ENCODE measurements at regions not wholly inside any gene's neighbourhood (a gene's known extent, or its start where the extent isn't known, plus 50 kb on each side); places are given as distances from the start of the nearest gene placed in this dataset.
A peak's percentile ranks its signal among the peaks of the same experiment; 100 is the strongest.

DNA sequence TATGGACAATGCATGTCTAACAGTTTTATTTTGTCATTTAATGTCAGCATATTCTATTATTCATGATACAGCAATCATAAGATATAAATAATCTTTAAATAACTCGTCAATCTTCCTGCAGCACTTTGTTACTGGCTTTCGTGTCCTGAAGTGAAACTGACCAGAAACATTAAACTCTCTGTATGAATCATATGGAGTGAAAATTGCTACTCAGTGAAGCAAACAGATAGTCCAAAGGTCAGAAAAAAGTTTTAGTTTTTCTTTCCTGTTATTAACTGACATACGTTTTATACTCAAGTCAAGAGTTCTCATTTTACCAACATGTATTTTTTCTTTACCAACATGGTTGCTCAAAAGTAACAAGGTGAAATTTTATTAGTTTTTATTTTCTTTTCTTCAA lies 106.8 kb upstream of the GALNT5 start (continued):
- TF ChIP-seq, protein P1, sequence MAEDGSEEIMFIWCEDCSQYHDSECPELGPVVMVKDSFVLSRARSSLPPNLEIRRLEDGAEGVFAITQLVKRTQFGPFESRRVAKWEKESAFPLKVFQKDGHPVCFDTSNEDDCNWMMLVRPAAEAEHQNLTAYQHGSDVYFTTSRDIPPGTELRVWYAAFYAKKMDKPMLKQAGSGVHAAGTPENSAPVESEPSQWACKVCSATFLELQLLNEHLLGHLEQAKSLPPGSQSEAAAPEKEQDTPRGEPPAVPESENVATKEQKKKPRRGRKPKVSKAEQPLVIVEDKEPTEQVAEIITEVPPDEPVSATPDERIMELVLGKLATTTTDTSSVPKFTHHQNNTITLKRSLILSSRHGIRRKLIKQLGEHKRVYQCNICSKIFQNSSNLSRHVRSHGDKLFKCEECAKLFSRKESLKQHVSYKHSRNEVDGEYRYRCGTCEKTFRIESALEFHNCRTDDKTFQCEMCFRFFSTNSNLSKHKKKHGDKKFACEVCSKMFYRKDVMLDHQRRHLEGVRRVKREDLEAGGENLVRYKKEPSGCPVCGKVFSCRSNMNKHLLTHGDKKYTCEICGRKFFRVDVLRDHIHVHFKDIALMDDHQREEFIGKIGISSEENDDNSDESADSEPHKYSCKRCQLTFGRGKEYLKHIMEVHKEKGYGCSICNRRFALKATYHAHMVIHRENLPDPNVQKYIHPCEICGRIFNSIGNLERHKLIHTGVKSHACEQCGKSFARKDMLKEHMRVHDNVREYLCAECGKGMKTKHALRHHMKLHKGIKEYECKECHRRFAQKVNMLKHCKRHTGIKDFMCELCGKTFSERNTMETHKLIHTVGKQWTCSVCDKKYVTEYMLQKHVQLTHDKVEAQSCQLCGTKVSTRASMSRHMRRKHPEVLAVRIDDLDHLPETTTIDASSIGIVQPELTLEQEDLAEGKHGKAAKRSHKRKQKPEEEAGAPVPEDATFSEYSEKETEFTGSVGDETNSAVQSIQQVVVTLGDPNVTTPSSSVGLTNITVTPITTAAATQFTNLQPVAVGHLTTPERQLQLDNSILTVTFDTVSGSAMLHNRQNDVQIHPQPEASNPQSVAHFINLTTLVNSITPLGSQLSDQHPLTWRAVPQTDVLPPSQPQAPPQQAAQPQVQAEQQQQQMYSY (CRISPR knock-in tag; IDR thresholded peaks at IDR 0.05): no peak
- TF ChIP-seq MXI1 (IDR thresholded peaks at IDR 0.05; ENCODE audit: low read depth, low read length) (no peak), HCFC1 (IDR thresholded peaks at IDR 0.05; ENCODE audit: low read length) (no peak), SMAD5 (IDR thresholded peaks at IDR 0.05; ENCODE audit: low read depth) (no peak), IKZF2 (IDR thresholded peaks at IDR 0.05) (peak; percentile 91 to 93; a peak in 3 of 4 replicates), MTA2 (IDR thresholded peaks at IDR 0.05; ENCODE audit: low read depth) (peak; percentile 94), TCF3 (IDR thresholded peaks at IDR 0.05; ENCODE audit: borderline replicate concordance, insufficient read depth, low read depth, low read length) (no peak), BMI1 (IDR thresholded peaks at IDR 0.05; ENCODE audit: borderline replicate concordance) (peak; percentile 85), SPI1 (IDR thresholded peaks at IDR 0.05; ENCODE audit: borderline replicate concordance, insufficient read depth, low read depth, low read length) (no peak), GABPA (IDR thresholded peaks at IDR 0.05; ENCODE audit: low read depth) (no peak), STAT3 (IDR thresholded peaks at IDR 0.05; ENCODE audit: low read depth, low read length) (no peak), EED (IDR thresholded peaks at IDR 0.05; ENCODE audit: low read depth) (no peak), CHD1 (IDR thresholded peaks at IDR 0.05; ENCODE audit: low read depth, low read length) (no peak), HDAC6 (IDR thresholded peaks at IDR 0.05; ENCODE audit: unreplicated experiment) (no peak), EZH2 (IDR thresholded peaks at IDR 0.05; ENCODE audit: borderline replicate concordance, control insufficient read depth, low read depth, low read length) (no peak), CREM (IDR thresholded peaks at IDR 0.05; ENCODE audit: low read depth) (peak; percentile 59; the same call in 1 of the 2 replicates)
- TF ChIP-seq, protein P2, sequence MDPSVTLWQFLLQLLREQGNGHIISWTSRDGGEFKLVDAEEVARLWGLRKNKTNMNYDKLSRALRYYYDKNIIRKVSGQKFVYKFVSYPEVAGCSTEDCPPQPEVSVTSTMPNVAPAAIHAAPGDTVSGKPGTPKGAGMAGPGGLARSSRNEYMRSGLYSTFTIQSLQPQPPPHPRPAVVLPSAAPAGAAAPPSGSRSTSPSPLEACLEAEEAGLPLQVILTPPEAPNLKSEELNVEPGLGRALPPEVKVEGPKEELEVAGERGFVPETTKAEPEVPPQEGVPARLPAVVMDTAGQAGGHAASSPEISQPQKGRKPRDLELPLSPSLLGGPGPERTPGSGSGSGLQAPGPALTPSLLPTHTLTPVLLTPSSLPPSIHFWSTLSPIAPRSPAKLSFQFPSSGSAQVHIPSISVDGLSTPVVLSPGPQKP (IDR thresholded peaks at IDR 0.05; ENCODE audit: low read depth, low read length): no peak
- TF ChIP-seq, protein P3, sequence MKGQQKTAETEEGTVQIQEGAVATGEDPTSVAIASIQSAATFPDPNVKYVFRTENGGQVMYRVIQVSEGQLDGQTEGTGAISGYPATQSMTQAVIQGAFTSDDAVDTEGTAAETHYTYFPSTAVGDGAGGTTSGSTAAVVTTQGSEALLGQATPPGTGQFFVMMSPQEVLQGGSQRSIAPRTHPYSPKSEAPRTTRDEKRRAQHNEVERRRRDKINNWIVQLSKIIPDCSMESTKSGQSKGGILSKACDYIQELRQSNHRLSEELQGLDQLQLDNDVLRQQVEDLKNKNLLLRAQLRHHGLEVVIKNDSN (IDR thresholded peaks at IDR 0.05; ENCODE audit: borderline replicate concordance, extremely low read length, insufficient read depth, low read depth, low read length): no peak
- TF ChIP-seq, protein P4, sequence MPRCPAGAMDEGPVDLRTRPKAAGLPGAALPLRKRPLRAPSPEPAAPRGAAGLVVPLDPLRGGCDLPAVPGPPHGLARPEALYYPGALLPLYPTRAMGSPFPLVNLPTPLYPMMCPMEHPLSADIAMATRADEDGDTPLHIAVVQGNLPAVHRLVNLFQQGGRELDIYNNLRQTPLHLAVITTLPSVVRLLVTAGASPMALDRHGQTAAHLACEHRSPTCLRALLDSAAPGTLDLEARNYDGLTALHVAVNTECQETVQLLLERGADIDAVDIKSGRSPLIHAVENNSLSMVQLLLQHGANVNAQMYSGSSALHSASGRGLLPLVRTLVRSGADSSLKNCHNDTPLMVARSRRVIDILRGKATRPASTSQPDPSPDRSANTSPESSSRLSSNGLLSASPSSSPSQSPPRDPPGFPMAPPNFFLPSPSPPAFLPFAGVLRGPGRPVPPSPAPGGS (IDR thresholded peaks at IDR 0.05; ENCODE audit: borderline replicate concordance, insufficient read depth, low read depth, low read length, poor library complexity, severe bottlenecking): no peak
- TF ChIP-seq, protein P5, sequence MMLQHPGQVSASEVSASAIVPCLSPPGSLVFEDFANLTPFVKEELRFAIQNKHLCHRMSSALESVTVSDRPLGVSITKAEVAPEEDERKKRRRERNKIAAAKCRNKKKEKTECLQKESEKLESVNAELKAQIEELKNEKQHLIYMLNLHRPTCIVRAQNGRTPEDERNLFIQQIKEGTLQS (IDR thresholded peaks at IDR 0.05; ENCODE audit: borderline replicate concordance, extremely low read depth, low read depth, low read length): no peak
- TF ChIP-seq, protein P6, sequence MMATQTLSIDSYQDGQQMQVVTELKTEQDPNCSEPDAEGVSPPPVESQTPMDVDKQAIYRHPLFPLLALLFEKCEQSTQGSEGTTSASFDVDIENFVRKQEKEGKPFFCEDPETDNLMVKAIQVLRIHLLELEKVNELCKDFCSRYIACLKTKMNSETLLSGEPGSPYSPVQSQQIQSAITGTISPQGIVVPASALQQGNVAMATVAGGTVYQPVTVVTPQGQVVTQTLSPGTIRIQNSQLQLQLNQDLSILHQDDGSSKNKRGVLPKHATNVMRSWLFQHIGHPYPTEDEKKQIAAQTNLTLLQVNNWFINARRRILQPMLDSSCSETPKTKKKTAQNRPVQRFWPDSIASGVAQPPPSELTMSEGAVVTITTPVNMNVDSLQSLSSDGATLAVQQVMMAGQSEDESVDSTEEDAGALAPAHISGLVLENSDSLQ (IDR thresholded peaks at IDR 0.05): peak; percentile 39; the same call in 1 of the 2 replicates
